HG02840 (cell line): ENCODE measurements at regions not wholly inside any gene's neighbourhood (a gene's known extent, or its start where the extent isn't known, plus 50 kb on each side); places are given as distances from the start of the nearest gene placed in this dataset.
"Not testable (repeated sequence)": the region's sequence is repeated elsewhere in the genome, so short reads cannot be mapped to it uniquely, and the experiment has no call there.

Experiments
- ATAC-seq: cut with Tn5 transposase; IDR thresholded peaks from one replicate; pipeline ENCODE4 v1.9.1; 2021; ENCODE audit warnings: mild to moderate bottlenecking, moderate library complexity, moderate number of reproducible peaks; ENCODE audit not compliant: unreplicated experiment, low FRiP score

- ATAC-seq, result no peak
Measured at GRCh38 chr2:167608487-167608886, 638.9 kb downstream of the STK39 start.

GRCh38 chr2:167607731-167608130 lies 639.7 kb downstream of the STK39 start:
- no peak for ATAC-seq

- ATAC-seq, result no peak
Measured at GRCh38 chr2:167607211-167607610, 640.2 kb downstream of the STK39 start.

GRCh38 chr2:167602122-167602521 lies 645.3 kb downstream of the STK39 start:
- no peak for ATAC-seq

- ATAC-seq, result no peak
Measured at GRCh38 chr2:167599219-167599618, 648.2 kb downstream of the STK39 start.

- peak; percentile 85 for ATAC-seq
Measured at GRCh38 chr2:167595839-167596471, 651.4 kb downstream of the STK39 start.

GRCh38 chr2:167595021-167595420 lies 652.4 kb downstream of the STK39 start:
- ATAC-seq, result no peak

GRCh38 chr2:167592441-167592840 lies 655.0 kb downstream of the STK39 start:
- no peak for ATAC-seq

GRCh38 chr2:167582619-167583018 lies 664.8 kb downstream of the STK39 start:
- no peak for ATAC-seq

- ATAC-seq, result no peak
Measured at GRCh38 chr2:167581961-167582574, 665.3 kb downstream of the STK39 start.

- ATAC-seq, result no peak
Measured at GRCh38 chr2:167579826-167580225, 667.6 kb downstream of the STK39 start.

GRCh38 chr2:167575276-167575675 lies 672.1 kb downstream of the STK39 start:
- ATAC-seq, result no peak

- no peak for ATAC-seq
Measured at GRCh38 chr2:167572883-167573619, 674.3 kb downstream of the STK39 start.

- no peak for ATAC-seq
Measured at GRCh38 chr2:167570370-167570769, 677.0 kb downstream of the STK39 start.

- not testable (repeated sequence) for ATAC-seq
Measured at GRCh38 chr2:167563885-167564619, 675.8 kb downstream of the XIRP2 start.

GRCh38 chr2:167558272-167558991 lies 670.2 kb downstream of the XIRP2 start:
- not testable (repeated sequence) for ATAC-seq

- ATAC-seq, result no peak
Measured at GRCh38 chr2:167555098-167555720, 666.9 kb downstream of the XIRP2 start.

- ATAC-seq, result no peak
Measured at GRCh38 chr2:167553635-167554034, 665.4 kb downstream of the XIRP2 start.

- no peak for ATAC-seq
Measured at GRCh38 chr2:167551416-167551815, 663.1 kb downstream of the XIRP2 start.

- no peak for ATAC-seq
Measured at GRCh38 chr2:167550448-167550847, 662.2 kb downstream of the XIRP2 start.
